Testis (tissue), 2 donors: ENCODE measurements at regions not wholly inside any gene's neighbourhood (a gene's known extent, or its start where the extent isn't known, plus 50 kb on each side); places are given as distances from the start of the nearest gene placed in this dataset.

Source experiments
- DNase-seq: peaks from one replicate; pipeline ENCODE4 v3.0.0-alpha.2; 2019
- H3K27ac ChIP-seq, 2 donors: fragments of 200-600 bp; sonication (generic); one replicate each; pipeline ENCODE4 v1.5.1; 2019
- H3K27me3 ChIP-seq: fragments of 200-600 bp; sonication (generic); one replicate; pipeline ENCODE4 v1.5.1; 2019
- H3K36me3 ChIP-seq: fragments of 200-600 bp; sonication (generic); one replicate; pipeline ENCODE4 v1.5.1; 2017; ENCODE audit warnings: low read depth; ENCODE audit errors: missing control alignments
- H3K4me1 ChIP-seq: fragments of 200-600 bp; sonication (generic); one replicate; pipeline ENCODE4 v1.5.1; 2019
- H3K4me3 ChIP-seq, 2 donors: fragments of 200-600 bp; sonication (generic); one replicate each; pipeline ENCODE4 v1.5.1; 2017 to 2019
- H3K9me3 ChIP-seq: fragments of 200-600 bp; sonication (generic); one replicate; pipeline ENCODE4 v1.5.1; 2017
- POLR2A ChIP-seq: fragments of 450-650 bp; IDR thresholded peaks from one replicate; pipeline ENCODE4 v1.6.1; 2017; ENCODE audit warnings: antibody characterized with exemption, mild to moderate bottlenecking, moderate library complexity
- WGBS, 2 donors: methylation state at CpG; one replicate each; pipeline ENCODE4 v1.1.5; 2018; 5-methylcytosine and 5-hydroxymethylcytosine counted together
- intact Hi-C: fragments of 100-400 bp; cut with DNase I; formaldehyde crosslinking; loops from one replicate; pipeline ENCODE4 v1.15.1; 2023; ENCODE audit warnings: low total_unique reads
- TF ChIP-seq, protein P1 (sequence below), 3 experiments: fragments of 450-650 bp in 2 of 3; fragments of 200-600 bp in 1 of 3; sonication (generic) in 1 of 3; IDR thresholded peaks; one replicate each; pipeline ENCODE4 v1.5.1; 2016 to 2019; ENCODE audit warnings: antibody characterized with exemption in 3 of 3, mild to moderate bottlenecking in 2 of 3, moderate library complexity in 1 of 3

- no peak for DNase-seq
- Histone ChIP-seq H3K4me3 (no peak overlapping the region), H3K9me3 (no peaks in the 10 kb centered on the region), H3K27ac (no peak overlapping the region), H3K4me1 (no peaks in the 10 kb centered on the region), H3K36me3 (no peaks in the 10 kb centered on the region), H3K27me3 (no peaks in the 10 kb centered on the region)
- TF ChIP-seq, protein P1, sequence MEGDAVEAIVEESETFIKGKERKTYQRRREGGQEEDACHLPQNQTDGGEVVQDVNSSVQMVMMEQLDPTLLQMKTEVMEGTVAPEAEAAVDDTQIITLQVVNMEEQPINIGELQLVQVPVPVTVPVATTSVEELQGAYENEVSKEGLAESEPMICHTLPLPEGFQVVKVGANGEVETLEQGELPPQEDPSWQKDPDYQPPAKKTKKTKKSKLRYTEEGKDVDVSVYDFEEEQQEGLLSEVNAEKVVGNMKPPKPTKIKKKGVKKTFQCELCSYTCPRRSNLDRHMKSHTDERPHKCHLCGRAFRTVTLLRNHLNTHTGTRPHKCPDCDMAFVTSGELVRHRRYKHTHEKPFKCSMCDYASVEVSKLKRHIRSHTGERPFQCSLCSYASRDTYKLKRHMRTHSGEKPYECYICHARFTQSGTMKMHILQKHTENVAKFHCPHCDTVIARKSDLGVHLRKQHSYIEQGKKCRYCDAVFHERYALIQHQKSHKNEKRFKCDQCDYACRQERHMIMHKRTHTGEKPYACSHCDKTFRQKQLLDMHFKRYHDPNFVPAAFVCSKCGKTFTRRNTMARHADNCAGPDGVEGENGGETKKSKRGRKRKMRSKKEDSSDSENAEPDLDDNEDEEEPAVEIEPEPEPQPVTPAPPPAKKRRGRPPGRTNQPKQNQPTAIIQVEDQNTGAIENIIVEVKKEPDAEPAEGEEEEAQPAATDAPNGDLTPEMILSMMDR (IDR thresholded peaks at IDR 0.05), result no peak
- TF ChIP-seq POLR2A, result no peak
- 81 to 87% methylated on average over 4 of the region's 4 CpGs for WGBS, 2 donors
- intact Hi-C loops, result no loop called here
Measured at GRCh38 chr6:113315879-113316278, 541.3 kb upstream of the MARCKS start.

- 84 to 86% methylated on average over 2 of the region's 2 CpGs for WGBS, 2 donors
Measured at GRCh38 chr6:113317442-113317841, 539.7 kb upstream of the MARCKS start.

GRCh38 chr6:113317891-113318574 lies 539.1 kb upstream of the MARCKS start:
- DNase-seq, result no peak
- no peak overlapping the region for H3K27ac ChIP-seq
- WGBS, 2 donors, result 76 to 84% methylated on average over 9 of the region's 9 CpGs
- TF ChIP-seq, protein P1 (IDR thresholded peaks at IDR 0.05), result no peak
- TF ChIP-seq POLR2A, result no peak
- H3K9me3 ChIP-seq, result no peaks in the 10 kb centered on the region
- no peak overlapping the region for H3K4me3 ChIP-seq
- H3K4me1 ChIP-seq, result no peaks in the 10 kb centered on the region
- intact Hi-C loops, result no loop called here
- H3K36me3 ChIP-seq, result no peaks in the 10 kb centered on the region
- no peaks in the 10 kb centered on the region for H3K27me3 ChIP-seq

More at GRCh38 chr6:113317442-113317841, 539.7 kb upstream of the MARCKS start:
- no peak for DNase-seq
- intact Hi-C loops, result no loop called here
- Histone ChIP-seq H3K9me3 (no peaks in the 10 kb centered on the region), H3K27ac (no peak overlapping the region), H3K4me3 (no peak overlapping the region), H3K4me1 (no peaks in the 10 kb centered on the region), H3K36me3 (no peaks in the 10 kb centered on the region), H3K27me3 (no peaks in the 10 kb centered on the region)
- TF ChIP-seq POLR2A, result no peak
- TF ChIP-seq, protein P1 (IDR thresholded peaks at IDR 0.05), result no peak

- no peak overlapping the region for H3K27ac ChIP-seq
- H3K4me3 ChIP-seq, result no peak overlapping the region
- intact Hi-C loops, result no loop called here
- no peaks in the 10 kb centered on the region for H3K36me3 ChIP-seq
- DNase-seq, result no peak
- TF ChIP-seq, protein P1 (IDR thresholded peaks at IDR 0.05), result no peak
- TF ChIP-seq POLR2A, result no peak
- no peaks in the 10 kb centered on the region for H3K9me3 ChIP-seq
- H3K4me1 ChIP-seq, result no peaks in the 10 kb centered on the region
- no peaks in the 10 kb centered on the region for H3K27me3 ChIP-seq
- WGBS, 2 donors, result 62 to 63% methylated on average over 5 of the region's 5 CpGs
Measured at GRCh38 chr6:113318575-113318917, 538.6 kb upstream of the MARCKS start.

GRCh38 chr6:113320653-113321052 lies 536.5 kb upstream of the MARCKS start:
- 88 to 90% methylated on average over 2 of the region's 2 CpGs for WGBS, 2 donors
- no peaks in the 10 kb centered on the region for H3K27me3 ChIP-seq
- intact Hi-C loops, result no loop called here
- no peak for TF ChIP-seq POLR2A
- TF ChIP-seq, protein P1 (IDR thresholded peaks at IDR 0.05), result no peak
- DNase-seq, result no peak
- no peak overlapping the region for H3K4me3 ChIP-seq
- no peaks in the 10 kb centered on the region for H3K9me3 ChIP-seq
- no peaks in the 10 kb centered on the region for H3K4me1 ChIP-seq
- H3K36me3 ChIP-seq, result no peaks in the 10 kb centered on the region
- H3K27ac ChIP-seq, result no peak overlapping the region
